H1 (cell line): ENCODE measurements at regions not wholly inside any gene's neighbourhood (a gene's known extent, or its start where the extent isn't known, plus 50 kb on each side); places are given as distances from the start of the nearest gene placed in this dataset.
A peak's percentile ranks its signal among the peaks of the same experiment; 100 is the strongest.

Experiments used
- CTCF ChIA-PET: fragments of 300-600 bp; sonication (Branson Sonifier 250); formaldehyde crosslinking; loops from one replicate; lab custom pipeline; 2021; ENCODE audit not compliant: partially characterized antibody; lab: Charles Lee
- POLR2A ChIA-PET: fragments of 300-600 bp; sonication (Branson Sonifier 250); formaldehyde crosslinking; loops from one replicate; lab custom pipeline; 2021; ENCODE audit warnings: inconsistent platforms; ENCODE audit not compliant: partially characterized antibody; lab: Charles Lee
- DNase-seq, 2 experiments: peaks; one replicate each; pipeline versions ENCODE4 v3.0.0 to v3.0.0-alpha.2; 2010 to 2022; ENCODE audit warnings: low spot score in 2 of 2, low read depth in 1 of 2, mixed read lengths in 1 of 2
- FAIRE-seq: peaks from 2 replicates; lab custom pipeline; 2011; peaks lifted over from hg19 to GRCh38; lab: Jason Lieb, UNC
- H2AFZ ChIP-seq: 2 replicates; pipeline ENCODE4 v1.8.1; 2012; ENCODE audit warnings: low read length, inconsistent platforms
- H2AK5ac ChIP-seq: 2 replicates; pipeline ENCODE4 v1.6.1; 2013; ENCODE audit warnings: low read depth, low read length
- H2BK120ac ChIP-seq: replicated peaks from 2 replicates; pipeline ENCODE3; 2013; ENCODE audit warnings: low read depth, low read length, inconsistent platforms
- H2BK12ac ChIP-seq: 2 replicates; pipeline ENCODE4 v1.6.1; 2013; ENCODE audit warnings: low read depth, low read length
- H2BK15ac ChIP-seq: 2 replicates; pipeline ENCODE4 v1.6.1; 2013; ENCODE audit warnings: low read length
- H2BK20ac ChIP-seq: 2 replicates; pipeline ENCODE4 v1.6.1; 2013; ENCODE audit warnings: low read length
- H2BK5ac ChIP-seq: 2 replicates; pipeline ENCODE4 v1.6.1; 2013; ENCODE audit warnings: low read depth, low read length
- H3K14ac ChIP-seq: 2 replicates; pipeline ENCODE4 v1.6.1; 2013; ENCODE audit warnings: inconsistent platforms; ENCODE audit not compliant: insufficient read length
- H3K18ac ChIP-seq: 2 replicates; pipeline ENCODE4 v1.6.1; 2013; ENCODE audit warnings: low read length; ENCODE audit errors: extremely low read depth
- H3K23ac ChIP-seq: 2 replicates; pipeline ENCODE4 v1.6.1; 2013; ENCODE audit warnings: inconsistent platforms; ENCODE audit not compliant: insufficient read length
- H3K23me2 ChIP-seq: 2 replicates; pipeline ENCODE4 v1.6.1; 2013; ENCODE audit warnings: low read depth, low read length
- H3K27ac ChIP-seq: 2 replicates; pipeline ENCODE4 v1.6.1; 2011; ENCODE audit warnings: low read depth, low read length, inconsistent platforms
- H3K27me3 ChIP-seq, 4 experiments: replicated peaks in 1 of 4; 1 replicate in 1 of 4; 2 replicates in 3 of 4; pipeline versions ENCODE4 v1.6.1 to v1.8.1; 2011 to 2013; ENCODE audit warnings: low read length in 3 of 4, mild to moderate bottlenecking in 3 of 4, inconsistent platforms in 2 of 4, mixed read lengths in 2 of 4, moderate library complexity in 1 of 4; ENCODE audit not compliant: control insufficient read depth in 3 of 4, insufficient read depth in 3 of 4; ENCODE audit errors: extremely low read depth in 1 of 4
- H3K36me3 ChIP-seq, 4 experiments: 2 replicates each; pipeline versions ENCODE4 v1.6.1 to v1.8.1; 2011 to 2013; ENCODE audit warnings: mild to moderate bottlenecking in 4 of 4, low read length in 3 of 4, moderate library complexity in 2 of 4, control low read depth in 1 of 4, inconsistent platforms in 1 of 4; ENCODE audit not compliant: insufficient read depth in 4 of 4, control insufficient read depth in 2 of 4
- H3K4ac ChIP-seq: replicated peaks from 2 replicates; pipeline ENCODE3; 2013; ENCODE audit warnings: low read length, low read depth, mixed read lengths, inconsistent platforms; ENCODE audit not compliant: insufficient read length
- H3K4me1 ChIP-seq, 4 experiments: replicated peaks in 1 of 4; 1 replicate in 1 of 4; 2 replicates in 3 of 4; pipeline versions ENCODE4 v1.6.1 to v1.8.1; 2011 to 2013; ENCODE audit warnings: low read length in 3 of 4, inconsistent platforms in 2 of 4, mixed read lengths in 1 of 4; ENCODE audit not compliant: insufficient read depth in 4 of 4, control insufficient read depth in 3 of 4
- H3K4me2 ChIP-seq, 2 experiments: 2 replicates each; pipeline versions ENCODE4 v1.6.1 to v1.8.1; 2011 to 2013; ENCODE audit warnings: low read depth in 2 of 2, low read length in 2 of 2, control low read depth in 1 of 2, inconsistent platforms in 1 of 2, mild to moderate bottlenecking in 1 of 2; ENCODE audit not compliant: insufficient read depth in 1 of 2
- H3K4me3 ChIP-seq, 4 experiments: fragments of 200-600, 300-600 bp in 1 of 4; sonication (generic), shearing (Covaris generic), sonication (Bioruptor Twin) in 1 of 4; 2 replicates each; pipeline versions ENCODE4 v1.5.1 to v1.8.1; 2011 to 2016; ENCODE audit warnings: low read length in 4 of 4, low read depth in 3 of 4, control low read depth in 2 of 4, inconsistent platforms in 2 of 4, mild to moderate bottlenecking in 2 of 4, mixed read lengths in 1 of 4, moderate library complexity in 1 of 4; ENCODE audit not compliant: insufficient read depth in 2 of 4; ENCODE audit errors: extremely low read depth in 1 of 4
- H3K56ac ChIP-seq: replicated peaks from 2 replicates; pipeline ENCODE3; 2013; ENCODE audit warnings: low read depth, mild to moderate bottlenecking, mixed read lengths, low read length, inconsistent platforms; ENCODE audit not compliant: insufficient read length
- H3K79me1 ChIP-seq: 2 replicates; pipeline ENCODE4 v1.6.1; 2013; ENCODE audit warnings: low read depth, low read length, control low read depth
- H3K79me2 ChIP-seq, 2 experiments: 2 replicates each; pipeline versions ENCODE4 v1.6.1 to v1.8.1; 2012 to 2013; ENCODE audit warnings: low read length in 2 of 2, mild to moderate bottlenecking in 2 of 2, inconsistent platforms in 1 of 2; ENCODE audit not compliant: insufficient read depth in 2 of 2, control insufficient read depth in 1 of 2
- H3K9ac ChIP-seq, 4 experiments: replicated peaks in 1 of 4; 1 replicate in 1 of 4; 2 replicates in 3 of 4; pipeline versions ENCODE4 v1.6.1 to v1.8.1; 2011 to 2013; ENCODE audit warnings: low read depth in 3 of 4, low read length in 3 of 4, control low read depth in 2 of 4, mild to moderate bottlenecking in 2 of 4, moderate library complexity in 2 of 4, inconsistent platforms in 1 of 4; ENCODE audit errors: extremely low read depth in 1 of 4
- H3K9me3 ChIP-seq, 2 experiments: 2 replicates each; pipeline versions ENCODE4 v1.6.1 to v1.8.1; 2012 to 2013; ENCODE audit warnings: mild to moderate bottlenecking in 2 of 2, moderate library complexity in 2 of 2, control low read depth in 1 of 2, inconsistent platforms in 1 of 2, low read depth in 1 of 2, low read length in 1 of 2, mixed read lengths in 1 of 2; ENCODE audit not compliant: insufficient read depth in 2 of 2
- H4K20me1 ChIP-seq, 2 experiments: replicated peaks in 1 of 2; 2 replicates each; pipeline versions ENCODE3 to v1.8.1; 2011 to 2013; ENCODE audit warnings: inconsistent platforms in 2 of 2, low read length in 2 of 2, mild to moderate bottlenecking in 1 of 2; ENCODE audit not compliant: insufficient read depth in 2 of 2, control insufficient read depth in 1 of 2
- H4K5ac ChIP-seq: 2 replicates; pipeline ENCODE4 v1.6.1; 2013; ENCODE audit warnings: low read length, low read depth, mixed read lengths, inconsistent platforms; ENCODE audit not compliant: insufficient read length
- H4K8ac ChIP-seq: 2 replicates; pipeline ENCODE4 v1.8.0; 2013; ENCODE audit warnings: mild to moderate bottlenecking, moderate library complexity, low read length, inconsistent platforms; ENCODE audit not compliant: insufficient read depth; ENCODE audit errors: extremely low read depth
- H4K91ac ChIP-seq: replicated peaks from 2 replicates; pipeline ENCODE3; 2013; ENCODE audit warnings: low read length, mixed read lengths, inconsistent platforms; ENCODE audit not compliant: insufficient read length
- ASH2L ChIP-seq: fragments of 200-600, 300-600 bp; sonication (generic); IDR thresholded peaks from one replicate; pipeline ENCODE4 v1.7.1; 2017; ENCODE audit warnings: low read length
- CBX5 ChIP-seq: fragments of 300-800, 300-1000 bp; sonication (generic); IDR thresholded peaks from 2 replicates; pipeline ENCODE4 v1.7.1; 2016; ENCODE audit warnings: antibody characterized with exemption, low read length, low read depth
- CEBPB ChIP-seq: IDR thresholded peaks from 2 replicates; pipeline ENCODE4 v1.6.1; 2012; ENCODE audit warnings: low read depth, low read length
- EZH2 ChIP-seq: fragments of 200-600 bp; sonication (generic); IDR thresholded peaks from 2 replicates; pipeline ENCODE4 v1.7.1; 2012; ENCODE audit warnings: low read depth, mild to moderate bottlenecking, moderate library complexity, low read length, inconsistent platforms; ENCODE audit not compliant: severe bottlenecking
- JUN ChIP-seq: IDR thresholded peaks from 2 replicates; pipeline ENCODE4 v1.6.1; 2011; ENCODE audit warnings: low read depth, mild to moderate bottlenecking, improper control_type of control experiment, low read length
- MAX ChIP-seq: IDR thresholded peaks from 2 replicates; pipeline ENCODE4 v1.6.1; 2012; ENCODE audit warnings: inconsistent platforms
- PHF8 ChIP-seq: fragments of 200-600 bp; sonication (generic); conservative IDR thresholded peaks from 2 replicates; pipeline ENCODE4 v1.7.1; 2012; ENCODE audit warnings: low read depth, mild to moderate bottlenecking, inconsistent platforms, low read length, moderate library complexity
- RAD21 ChIP-seq, 2 experiments: IDR thresholded peaks in 1 of 2; conservative IDR thresholded peaks in 1 of 2; 2 replicates each; pipeline ENCODE4 v1.6.1; 2011; ENCODE audit warnings: low read depth in 2 of 2, low read length in 2 of 2, improper control_type of control experiment in 1 of 2, inconsistent platforms in 1 of 2, mild to moderate bottlenecking in 1 of 2, moderate library complexity in 1 of 2
- RFX5 ChIP-seq: IDR thresholded peaks from 2 replicates; pipeline ENCODE4 v1.6.1; 2011; ENCODE audit warnings: low read depth, low read length, improper control_type of control experiment, borderline replicate concordance
- RNF2 ChIP-seq: fragments of 200-900, 300-1000 bp; sonication (generic); IDR thresholded peaks from 2 replicates; pipeline ENCODE4 v1.7.1; 2016; ENCODE audit warnings: borderline replicate concordance, low read depth, mild to moderate bottlenecking, antibody characterized with exemption, low read length; ENCODE audit not compliant: poor library complexity, severe bottlenecking; ENCODE audit errors: missing control alignments
- SUZ12 ChIP-seq: fragments of 200-600 bp; sonication (generic); IDR thresholded peaks from 2 replicates; pipeline ENCODE4 v1.6.1; 2012; ENCODE audit warnings: mild to moderate bottlenecking, inconsistent platforms, low read length, moderate library complexity, mixed read lengths
- TAF1 ChIP-seq: IDR thresholded peaks from 2 replicates; pipeline ENCODE4 v1.6.1; 2011; ENCODE audit warnings: mild to moderate bottlenecking, low read depth, low read length
- TCF12 ChIP-seq: IDR thresholded peaks from 2 replicates; pipeline ENCODE4 v1.6.1; 2011; ENCODE audit warnings: low read depth, mild to moderate bottlenecking, low read length
- YY1 ChIP-seq: IDR thresholded peaks from 2 replicates; pipeline ENCODE4 v1.6.1; 2011; ENCODE audit warnings: low read depth, mild to moderate bottlenecking, low read length
- WGBS, 2 experiments: shearing (Covaris generic) in 1 of 2; methylation state at CpG; one replicate each; pipeline versions ENCODE4 v1.1.6 to v1.1.7; 2013 to 2015; ENCODE audit warnings: low lambda C conversion rate in 2 of 2, mixed read lengths in 2 of 2, inconsistent platforms in 1 of 2, low coverage in 1 of 2, missing lambda C conversion rate in 1 of 2; ENCODE audit not compliant: insufficient replicate concordance in 2 of 2, insufficient coverage in 1 of 2, insufficient read length in 1 of 2; ENCODE audit errors: extremely low coverage in 1 of 2, missing lambda C conversion rate in 1 of 2; 5-methylcytosine and 5-hydroxymethylcytosine counted together

GRCh38 chr7:66504131-66504530 lies 124.5 kb upstream of the KCTD7 start:
- no peaks in the 10 kb centered on the region for H3K79me2 ChIP-seq
- 0 out of 2 replicates have a peak overlapping the region, but pooled peaks have one; percentile 17 for H2BK12ac ChIP-seq
- H3K56ac ChIP-seq = no peak overlapping the region
- 90% methylated on average over 8 of the region's 10 CpGs; no CpG with 5 or more reads in 1 of the 2 experiments for WGBS, 2 experiments
- no peak overlapping the region for H3K4me3 ChIP-seq
- no peaks in the 10 kb centered on the region for H3K27me3 ChIP-seq
- H2AK5ac ChIP-seq = no peak overlapping the region
- no peaks in the 10 kb centered on the region for H3K36me3 ChIP-seq
- H2BK5ac ChIP-seq = no peak overlapping the region
- no peak overlapping the region for H4K91ac ChIP-seq
- H2BK20ac ChIP-seq = no peak overlapping the region
- no peaks in the 10 kb centered on the region for H3K79me1 ChIP-seq
- peak overlapping the region; percentile 25; the same call in 1 of the 2 replicates for H4K8ac ChIP-seq
- no peak overlapping the region for H3K14ac ChIP-seq
- H3K23ac ChIP-seq = no peak overlapping the region
- H3K4me1 ChIP-seq = no peaks in the 10 kb centered on the region
- H3K18ac ChIP-seq = no peak overlapping the region
- no peak for DNase-seq
- no peak overlapping the region for H3K9ac ChIP-seq
- H4K5ac ChIP-seq = no peak overlapping the region
- H3K4ac ChIP-seq = no peak overlapping the region
- CTCF ChIA-PET = interaction anchor here (1.2 kb wide), 1 partner anchor 18 kb away, joined by 4 read pairs; no protein-coding TSS in a partner anchor
- no peak overlapping the region for H2AFZ ChIP-seq
- H3K4me2 ChIP-seq = no peak overlapping the region
- POLR2A ChIA-PET = interaction anchor here (0.8 kb wide), 1 partner anchor 11 kb away, joined by 4 read pairs; no protein-coding TSS in a partner anchor
- no peak for FAIRE-seq
- no peaks in the 10 kb centered on the region for H4K20me1 ChIP-seq
- H2BK120ac ChIP-seq = no peak overlapping the region
- H3K23me2 ChIP-seq = no peaks in the 10 kb centered on the region; the same call in 1 of the 2 replicates
- no peaks in the 10 kb centered on the region; a peak in 1 of 4 replicates for H3K9me3 ChIP-seq
- no peak overlapping the region for H3K27ac ChIP-seq
- H2BK15ac ChIP-seq = no peak overlapping the region
- TF ChIP-seq JUN (no peak), CEBPB (no peak), ASH2L (no peak), RFX5 (no peak), TCF12 (no peak), YY1 (no peak), SUZ12 (no peak), TAF1 (no peak), RNF2 (no peak), MAX (no peak), CBX5 (no peak), RAD21 (IDR thresholded peaks at IDR 0.05 in 1 of 2, conservative IDR thresholded peaks at IDR 0.05 in 1 of 2; ENCODE audit: low read depth in 2 of 2, low read length in 2 of 2) (no peak), PHF8 (no peak), EZH2 (no peak)
